Heart right ventricle (tissue), 16 donors: ENCODE measurements at regions not wholly inside any gene's neighbourhood (a gene's known extent, or its start where the extent isn't known, plus 50 kb on each side); places are given as distances from the start of the nearest gene placed in this dataset.

Experiments
- ATAC-seq, 8 donors: fragments of 200-7000 bp; cut with Tn5 transposase; one replicate each; pipeline ENCODE4 v1.9.1; 2020; ENCODE audit warnings: mild to moderate bottlenecking in 8 of 8, moderate library complexity in 8 of 8, moderate number of reproducible peaks in 1 of 8
- DNase-seq, 2 donors: peaks; one replicate each; pipeline ENCODE4 v3.0.0-alpha.2; 2020
- H3K27ac ChIP-seq, 10 donors: fragments of 200-600 bp; sonication (generic) in 2 of 10; one replicate each; pipeline versions ENCODE4 v1.5.0 to v1.8.0; 2020 to 2022; ENCODE audit warnings: mild to moderate bottlenecking in 3 of 10
- H3K27me3 ChIP-seq, 7 donors: fragments of 200-600 bp; one replicate each; pipeline ENCODE4 v1.8.0; 2021 to 2022; ENCODE audit warnings: mild to moderate bottlenecking in 2 of 7
- H3K36me3 ChIP-seq, 9 donors: fragments of 200-600 bp; sonication (generic) in 1 of 9; one replicate each; pipeline versions ENCODE4 v1.5.0 to v1.8.0; 2020 to 2022; ENCODE audit warnings: mild to moderate bottlenecking in 2 of 9
- H3K4me1 ChIP-seq, 9 donors: fragments of 200-600 bp; sonication (generic) in 1 of 9; one replicate each; pipeline versions ENCODE4 v1.5.0 to v1.8.0; 2020 to 2022; ENCODE audit warnings: mild to moderate bottlenecking in 4 of 9
- H3K4me3 ChIP-seq, 10 donors: fragments of 200-600 bp; sonication (generic) in 2 of 10; one replicate each; pipeline versions ENCODE4 v1.5.0 to v1.8.0; 2020 to 2022; ENCODE audit warnings: mild to moderate bottlenecking in 7 of 10, moderate library complexity in 2 of 10
- H3K9me3 ChIP-seq, 11 donors: fragments of 200-600 bp in 10 of 11; sonication (generic) in 2 of 11; one replicate each; pipeline versions ENCODE4 v1.5.0 to v1.8.0; 2013 to 2022; ENCODE audit warnings: mild to moderate bottlenecking in 2 of 11, control low read depth in 1 of 11, moderate library complexity in 1 of 11
- WGBS, 2 donors: extraction: QIAGEN DNeasy Blood & Tissue Kit; methylation state at CpG; one replicate each; pipeline ENCODE4 v1.1.7; 2013; ENCODE audit warnings: inconsistent platforms in 1 of 2; 5-methylcytosine and 5-hydroxymethylcytosine counted together
- intact Hi-C, 10 donors: fragments of 100-400 bp; cut with DNase I; formaldehyde crosslinking; loops; one replicate each; pipeline versions ENCODE4 v1.11.1 to v1.14.2; 2022
- TF ChIP-seq, protein P1 (sequence below), 9 donors: fragments of 200-600 bp; sonication (generic) in 2 of 9; IDR thresholded peaks; one replicate each; pipeline versions ENCODE4 v1.5.0 to v1.8.0; 2021 to 2022; ENCODE audit warnings: antibody characterized with exemption in 9 of 9, mild to moderate bottlenecking in 5 of 9, moderate library complexity in 1 of 9
- donor health status: Arrhythmogenic right ventricular cardiomyopathy.
- donor health status: ischemic (EF 13 %, LVEDD 7.1; RV severe dilation, severe dysfunction).
- donor health status: healthy with polysubstance abuse.
- donor health status: DM: no; HTN: yes; CAD: no.
- donor health status: DM: no; HTN: no; CAD: no.
- donor health status: ischemic (EF 25% LVEDD 6.9; RV normal size, moderate dysfunction).
- donor health status: ischemic (EF 25% LVEDD 5.7; RV mildly dilated, moderate dysfunction).
- donor health status: healthy.
- donor health status: DM: yes; HTN: yes; CAD: no.
- donor health status: Ischemic cardiomyopathy.
- donor health status: ischemic (EF 35%, LVEDD 5.7; RV mildly dilated, moderate dysfunction).
- donor health status: nonischemic (EF 11% LVEDD 7.7; RV severe dilation, severe dysfunction).
- donor health status: DM: yes; HTN: yes; CAD: no.
- donor health status: PGD.
- donor health status: ischemic (EF 29% LVEDD 5.4; RV normal size, mild dysfunction).
- donor health status: nonischemic (EF 23%, LVEDD 6.1; RV moderate dilation, normal function).

DNA sequence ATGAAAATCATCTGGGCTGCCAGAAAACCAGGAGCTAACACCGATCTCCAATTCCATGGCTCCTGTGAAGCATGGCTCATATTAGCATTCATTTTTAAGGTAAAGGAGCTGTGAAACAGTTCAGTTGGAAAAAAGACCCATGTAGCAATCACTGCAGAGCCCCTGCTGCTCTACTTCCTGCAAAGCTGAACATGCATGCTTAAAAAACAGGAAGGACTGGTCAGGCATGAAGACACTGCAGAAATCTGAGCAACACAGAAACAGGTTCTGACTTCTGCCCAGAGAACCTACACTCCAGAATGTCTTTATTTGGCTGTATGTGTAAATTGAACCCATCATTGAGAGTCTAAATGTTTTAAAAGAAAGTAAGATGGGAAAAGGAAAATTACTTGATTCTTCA lies 950.6 kb downstream of the DCDC2C start:
- no peak for DNase-seq
- H3K4me1 ChIP-seq = no peaks in the 10 kb centered on the region
- H3K9me3 ChIP-seq = peaks cover 0 to 6% (median 0%) of the 10 kb centered on the region in 11 donors
- ATAC-seq = no peak
- TF ChIP-seq, protein P1, sequence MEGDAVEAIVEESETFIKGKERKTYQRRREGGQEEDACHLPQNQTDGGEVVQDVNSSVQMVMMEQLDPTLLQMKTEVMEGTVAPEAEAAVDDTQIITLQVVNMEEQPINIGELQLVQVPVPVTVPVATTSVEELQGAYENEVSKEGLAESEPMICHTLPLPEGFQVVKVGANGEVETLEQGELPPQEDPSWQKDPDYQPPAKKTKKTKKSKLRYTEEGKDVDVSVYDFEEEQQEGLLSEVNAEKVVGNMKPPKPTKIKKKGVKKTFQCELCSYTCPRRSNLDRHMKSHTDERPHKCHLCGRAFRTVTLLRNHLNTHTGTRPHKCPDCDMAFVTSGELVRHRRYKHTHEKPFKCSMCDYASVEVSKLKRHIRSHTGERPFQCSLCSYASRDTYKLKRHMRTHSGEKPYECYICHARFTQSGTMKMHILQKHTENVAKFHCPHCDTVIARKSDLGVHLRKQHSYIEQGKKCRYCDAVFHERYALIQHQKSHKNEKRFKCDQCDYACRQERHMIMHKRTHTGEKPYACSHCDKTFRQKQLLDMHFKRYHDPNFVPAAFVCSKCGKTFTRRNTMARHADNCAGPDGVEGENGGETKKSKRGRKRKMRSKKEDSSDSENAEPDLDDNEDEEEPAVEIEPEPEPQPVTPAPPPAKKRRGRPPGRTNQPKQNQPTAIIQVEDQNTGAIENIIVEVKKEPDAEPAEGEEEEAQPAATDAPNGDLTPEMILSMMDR (IDR thresholded peaks at IDR 0.05) = no peak
- intact Hi-C loops = no loop called here
- H3K27ac ChIP-seq = no peak overlapping the region
- H3K4me3 ChIP-seq = no peak overlapping the region
- 91 to 100% methylated on average over 1 of the region's 1 CpG for WGBS, 2 donors
- no peaks in the 10 kb centered on the region for H3K27me3 ChIP-seq
- no peaks in the 10 kb centered on the region for H3K36me3 ChIP-seq

DNA sequence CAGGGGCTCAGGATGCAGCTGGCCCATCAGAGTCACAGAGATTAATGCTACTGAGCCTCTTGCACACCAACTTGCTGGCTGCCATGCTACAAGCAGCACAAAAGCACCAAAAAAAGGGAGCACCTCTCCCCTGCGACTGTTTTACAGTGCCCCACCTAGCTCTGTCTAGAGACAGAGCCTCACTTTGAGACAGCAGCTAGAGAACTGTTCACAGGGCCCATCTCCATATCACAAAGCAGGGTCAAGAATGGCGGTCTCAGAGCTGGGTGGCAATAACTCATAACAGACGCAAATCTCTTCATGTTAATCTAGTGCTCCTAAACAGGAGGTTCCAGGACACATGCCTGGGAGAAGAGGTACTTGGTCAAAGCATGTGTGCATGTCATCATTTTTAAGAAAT lies 953.0 kb downstream of the DCDC2C start:
- Histone ChIP-seq H3K27ac (no peak overlapping the region), H3K36me3 (no peaks in the 10 kb centered on the region), H3K9me3 (no peaks in the 10 kb centered on the region), H3K4me3 (no peak overlapping the region), H3K27me3 (no peaks in the 10 kb centered on the region), H3K4me1 (no peaks in the 10 kb centered on the region)
- intact Hi-C loops = no loop called here
- ATAC-seq (no peak), DNase-seq (no peak)
- 82 to 84% methylated on average over 3 of the region's 3 CpGs for WGBS, 2 donors
- TF ChIP-seq, protein P1 (IDR thresholded peaks at IDR 0.05) = no peak

DNA sequence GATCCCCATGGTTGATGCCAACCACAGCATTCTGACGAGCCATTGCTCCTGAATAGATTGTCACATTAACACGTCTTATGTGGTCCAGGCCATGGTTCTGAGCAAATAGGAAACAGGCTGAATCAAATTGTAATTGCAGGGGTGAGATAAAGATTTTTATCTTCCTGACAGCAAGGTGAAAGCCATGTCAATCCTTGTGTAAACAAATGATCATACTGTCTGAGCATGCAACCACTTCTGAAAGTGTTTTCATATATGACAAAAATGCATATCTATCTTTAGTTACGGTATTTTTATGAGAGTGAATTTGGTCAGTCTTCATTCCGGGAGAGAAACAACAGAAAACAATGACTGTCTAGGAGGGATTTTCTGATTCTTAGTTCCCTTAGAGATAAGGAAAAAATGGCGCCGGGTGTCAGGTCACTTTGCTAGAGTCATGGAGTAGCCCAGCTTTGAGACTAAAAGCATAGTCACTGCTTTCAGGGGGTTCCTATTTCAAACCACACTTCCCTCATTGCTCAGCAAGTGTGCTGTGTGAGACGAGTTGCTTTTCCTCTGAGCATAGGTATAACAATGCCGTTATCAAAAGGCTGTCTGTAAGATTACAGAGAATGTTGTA lies 958.9 kb downstream of the DCDC2C start:
- H3K27me3 ChIP-seq = no peaks in the 10 kb centered on the region
- H3K36me3 ChIP-seq = no peaks in the 10 kb centered on the region
- TF ChIP-seq, protein P1 (IDR thresholded peaks at IDR 0.05) = no peak
- no peaks in the 10 kb centered on the region for H3K4me1 ChIP-seq
- no peak for ATAC-seq
- DNase-seq = no peak
- intact Hi-C loops = no loop called here
- 42 to 43% methylated on average over 8 of the region's 8 CpGs for WGBS, 2 donors
- no peak overlapping the region for H3K4me3 ChIP-seq
- no peaks in the 10 kb centered on the region for H3K9me3 ChIP-seq
- H3K27ac ChIP-seq = no peak overlapping the region

DNA sequence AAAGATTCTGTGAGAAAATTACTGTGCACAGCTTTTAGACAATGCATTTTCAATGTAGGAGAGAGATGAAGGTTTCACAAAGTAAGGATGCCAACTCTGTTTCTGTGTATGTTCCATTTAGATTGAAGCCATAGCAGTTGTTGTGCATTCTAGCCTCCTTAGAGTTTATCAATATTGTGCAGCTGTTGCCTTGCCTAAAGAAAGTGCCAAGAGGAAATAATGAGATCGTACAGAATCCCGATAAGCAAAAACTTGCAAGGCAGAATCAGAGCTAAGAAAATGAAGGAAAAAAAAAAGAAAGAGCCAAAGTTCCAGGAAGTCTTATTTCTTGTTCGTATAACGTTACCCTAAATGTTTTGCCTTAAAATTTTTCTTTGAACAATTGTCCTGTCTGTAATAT lies 965.0 kb downstream of the DCDC2C start:
- Histone ChIP-seq H3K4me3 (no peak overlapping the region), H3K27ac (no peak overlapping the region), H3K36me3 (no peaks in the 10 kb centered on the region), H3K9me3 (peaks cover 0 to 9% (median 0%) of the 10 kb centered on the region in 11 donors), H3K4me1 (no peaks in the 10 kb centered on the region), H3K27me3 (peaks cover 0 to 2% (median 0%) of the 10 kb centered on the region in 7 donors)
- 34 to 47% methylated on average over 4 of the region's 4 CpGs for WGBS, 2 donors
- DNase-seq = no peak
- ATAC-seq = no peak
- intact Hi-C loops = no loop called here
- TF ChIP-seq, protein P1 (IDR thresholded peaks at IDR 0.05) = no peak
